K562 (cell line): ENCODE measurements at regions not wholly inside any gene's neighbourhood (a gene's known extent, or its start where the extent isn't known, plus 50 kb on each side); places are given as distances from the start of the nearest gene placed in this dataset.

Source experiments
- C11orf30 ChIP-seq: fragments of 450-650 bp; IDR thresholded peaks from 2 replicates; pipeline ENCODE4 v1.6.1; 2016; ENCODE audit warnings: low read depth, mild to moderate bottlenecking
- CBFA2T3 ChIP-seq: fragments of 450-650 bp; IDR thresholded peaks from 2 replicates; pipeline ENCODE4 v1.6.1; 2017
- HDGF ChIP-seq: fragments of 450-650 bp; IDR thresholded peaks from 2 replicates; pipeline ENCODE4 v1.6.1; 2016
- PBX2 ChIP-seq, 2 experiments: IDR thresholded peaks in 1 of 2; conservative IDR thresholded peaks in 1 of 2; 2 replicates each; pipeline ENCODE4 v1.6.1; 2016; ENCODE audit warnings: low read depth in 2 of 2, mild to moderate bottlenecking in 1 of 2, missing compliant biosample characterization in 1 of 2, missing genetic modification characterization in 1 of 2, moderate library complexity in 1 of 2
- RBM34 ChIP-seq: fragments of 200-400 bp; formaldehyde crosslinking; IDR thresholded peaks from 2 replicates; pipeline ENCODE4 v1.6.1; 2018; ENCODE audit warnings: low read length, borderline replicate concordance; ENCODE audit not compliant: insufficient read depth
- THAP7 ChIP-seq: fragments of 250-450 bp; sonication (Bioruptor Pico); IDR thresholded peaks from 2 replicates; pipeline ENCODE4 v1.5.0; 2021
- ZNF609 ChIP-seq: sonication (generic); formaldehyde crosslinking; IDR thresholded peaks from 2 replicates; pipeline ENCODE4 v1.8.1; 2023; ENCODE audit warnings: missing genetic modification reagents, mild to moderate bottlenecking, borderline replicate concordance
- ZNF644 ChIP-seq: fragments of 200-800 bp; sonication (Bioruptor generic); IDR thresholded peaks from 2 replicates; pipeline ENCODE4 v1.6.1; 2016; ENCODE audit warnings: low read depth, missing genetic modification characterization, missing compliant biosample characterization

- no peak for TF ChIP-seq ZNF609 (CRISPR knock-in tag)
- no peak for TF ChIP-seq HDGF
- TF ChIP-seq ZNF644 (tag): no peak
- TF ChIP-seq THAP7 (CRISPR knock-in tag): no peak
- TF ChIP-seq PBX2 (CRISPR knock-in tag; IDR thresholded peaks at IDR 0.05; ENCODE audit: low read depth): no peak
- TF ChIP-seq PBX2 (tag; conservative IDR thresholded peaks at IDR 0.05; ENCODE audit: low read depth): no peak
- TF ChIP-seq CBFA2T3: no peak
- no peak for TF ChIP-seq C11orf30
- no peak for TF ChIP-seq RBM34
Measured at GRCh38 chr20:1810926-1811620, 84.1 kb upstream of the SIRPA start (continued).
